HG03066 (cell line): ENCODE measurements at regions not wholly inside any gene's neighbourhood (a gene's known extent, or its start where the extent isn't known, plus 50 kb on each side); places are given as distances from the start of the nearest gene placed in this dataset.

Source experiments
- ATAC-seq: cut with Tn5 transposase; IDR thresholded peaks from one replicate; pipeline ENCODE4 v1.9.1; 2021; ENCODE audit warnings: low read depth; ENCODE audit not compliant: unreplicated experiment

DNA sequence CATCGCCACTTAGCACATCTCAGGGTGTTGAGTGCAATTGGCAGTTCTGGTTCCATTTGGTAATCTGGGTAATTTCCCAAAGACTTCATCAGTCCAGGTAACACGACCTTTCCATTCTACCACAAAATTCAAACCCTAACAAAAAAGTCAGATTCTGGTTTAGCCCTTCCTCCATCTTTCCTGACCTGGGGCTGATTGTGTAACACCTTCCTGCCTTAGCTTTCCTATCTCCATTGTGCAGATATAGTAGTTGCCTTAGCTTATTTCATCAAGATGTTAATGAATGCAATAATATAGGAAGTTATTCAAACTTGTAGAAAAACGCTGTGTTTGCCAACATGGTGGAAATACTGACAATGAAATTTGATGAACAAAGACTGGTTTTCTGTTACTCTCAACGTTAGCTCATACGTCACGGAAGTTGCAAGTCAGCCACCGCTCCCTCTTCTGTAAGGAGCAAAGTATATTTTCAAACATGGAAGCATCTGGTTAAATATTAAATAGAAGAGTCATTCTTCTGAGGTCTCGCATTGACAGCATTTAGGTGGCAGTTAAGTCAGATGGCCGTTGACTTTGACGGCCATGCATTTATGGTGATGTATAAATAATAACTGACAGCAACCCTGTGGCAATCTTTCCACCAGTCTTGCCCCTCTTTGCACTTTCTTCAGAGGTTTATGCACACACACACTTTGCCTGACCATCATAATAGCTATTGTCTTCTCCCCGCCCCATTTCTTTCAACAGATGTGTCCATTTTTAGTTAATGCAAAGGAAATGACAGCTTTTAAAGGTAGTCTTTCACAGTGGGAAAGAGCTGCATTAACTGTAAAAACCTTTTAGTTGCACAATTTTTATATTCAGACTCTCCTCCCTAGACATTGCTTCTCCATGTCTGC, 205.1 kb upstream of the BMPER start:
- ATAC-seq = no peak

GRCh38 chr7:33701189-33701740, 204.1 kb upstream of the BMPER start:
- no peak for ATAC-seq

GRCh38 chr7:33701927-33702326, 203.4 kb upstream of the BMPER start:
- no peak for ATAC-seq

- ATAC-seq = no peak
Measured at GRCh38 chr7:33702514-33703054, 202.8 kb upstream of the BMPER start.

DNA sequence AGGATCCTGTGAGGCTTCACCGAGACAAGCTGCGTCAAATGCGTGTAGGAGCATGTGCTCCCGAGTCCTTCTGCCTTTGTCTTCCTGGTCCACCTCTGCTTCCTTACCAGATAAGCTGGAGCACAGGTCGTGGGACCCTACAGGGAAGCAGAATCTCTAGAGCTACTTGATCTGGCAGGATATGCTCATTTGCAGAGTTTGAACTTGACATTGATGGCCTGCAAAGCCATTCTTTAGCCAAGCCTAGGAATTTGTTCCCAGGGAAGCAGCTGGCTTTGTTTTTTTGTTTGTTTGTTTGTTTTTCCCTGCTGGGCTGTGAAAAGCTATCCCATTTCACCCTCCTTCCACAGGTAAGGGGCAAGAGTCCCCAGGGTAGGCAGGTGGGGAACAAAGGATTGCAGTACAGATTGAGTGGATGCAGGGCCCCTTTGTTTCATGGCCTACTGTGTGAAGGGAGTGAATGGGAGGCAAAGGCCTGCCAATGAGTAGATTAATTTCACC, 200.0 kb upstream of the BMPER start:
- no peak for ATAC-seq

DNA sequence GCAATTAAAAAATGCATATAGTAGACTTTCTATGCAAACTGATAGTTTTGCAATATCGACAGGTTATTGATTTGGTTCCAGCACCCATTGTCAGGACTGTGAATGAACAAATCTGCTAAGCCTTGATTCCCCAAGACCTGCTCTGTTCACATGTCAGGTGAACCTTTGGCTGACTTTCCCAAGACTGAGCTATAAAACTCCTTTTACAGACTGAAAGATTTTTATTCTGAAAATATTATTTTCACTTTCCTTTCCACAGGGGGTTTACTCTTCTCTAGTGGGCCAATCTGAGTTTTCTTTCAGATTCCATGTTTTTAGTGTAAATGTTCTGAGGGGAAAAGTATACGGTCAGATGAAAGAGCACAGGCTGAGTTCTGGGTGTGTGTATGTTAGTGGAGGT, 199.2 kb upstream of the BMPER start:
- ATAC-seq = no peak

DNA sequence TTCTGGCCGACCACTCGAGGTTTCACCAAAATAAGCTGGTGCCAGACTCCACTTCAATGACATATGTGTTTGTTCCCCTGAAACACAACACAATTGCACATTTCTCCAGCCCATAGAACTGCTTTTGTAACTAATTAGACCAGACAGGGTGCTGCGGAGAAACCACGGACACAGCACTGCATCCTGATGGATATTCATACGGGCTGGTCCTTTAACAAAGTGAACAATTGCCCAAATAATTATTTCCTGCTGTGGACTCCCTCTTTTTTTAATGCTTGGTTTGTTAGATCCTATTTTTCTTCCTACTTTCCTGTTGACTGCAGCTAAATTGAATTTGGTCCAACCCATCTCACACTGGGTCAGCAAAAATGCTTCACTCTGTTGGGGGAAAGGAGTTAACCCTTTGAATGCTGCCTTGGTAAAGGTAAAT, 198.6 kb upstream of the BMPER start:
- ATAC-seq = no peak

DNA sequence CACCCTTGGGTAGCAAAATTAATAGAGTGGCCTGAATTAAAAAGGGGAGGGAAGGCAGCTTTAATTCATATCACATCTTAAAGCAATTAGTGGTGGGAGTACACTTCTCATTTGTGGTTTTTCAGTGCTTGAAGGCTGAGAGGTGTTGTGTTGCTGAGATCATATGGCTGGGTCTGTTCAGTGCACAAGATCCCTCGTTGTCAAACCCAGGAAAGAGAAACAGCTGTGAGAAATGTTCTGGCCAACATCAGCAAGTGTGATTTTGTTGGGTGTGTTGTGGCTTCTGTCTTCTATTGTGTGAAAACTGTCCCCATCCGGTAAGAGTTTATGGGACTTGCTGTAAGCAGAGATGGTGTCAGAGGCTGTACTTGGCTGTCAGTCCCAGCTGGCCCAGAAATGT, 197.9 kb upstream of the BMPER start:
- no peak for ATAC-seq

- ATAC-seq = no peak
Measured at GRCh38 chr7:33710608-33711007, 194.7 kb upstream of the BMPER start.

DNA sequence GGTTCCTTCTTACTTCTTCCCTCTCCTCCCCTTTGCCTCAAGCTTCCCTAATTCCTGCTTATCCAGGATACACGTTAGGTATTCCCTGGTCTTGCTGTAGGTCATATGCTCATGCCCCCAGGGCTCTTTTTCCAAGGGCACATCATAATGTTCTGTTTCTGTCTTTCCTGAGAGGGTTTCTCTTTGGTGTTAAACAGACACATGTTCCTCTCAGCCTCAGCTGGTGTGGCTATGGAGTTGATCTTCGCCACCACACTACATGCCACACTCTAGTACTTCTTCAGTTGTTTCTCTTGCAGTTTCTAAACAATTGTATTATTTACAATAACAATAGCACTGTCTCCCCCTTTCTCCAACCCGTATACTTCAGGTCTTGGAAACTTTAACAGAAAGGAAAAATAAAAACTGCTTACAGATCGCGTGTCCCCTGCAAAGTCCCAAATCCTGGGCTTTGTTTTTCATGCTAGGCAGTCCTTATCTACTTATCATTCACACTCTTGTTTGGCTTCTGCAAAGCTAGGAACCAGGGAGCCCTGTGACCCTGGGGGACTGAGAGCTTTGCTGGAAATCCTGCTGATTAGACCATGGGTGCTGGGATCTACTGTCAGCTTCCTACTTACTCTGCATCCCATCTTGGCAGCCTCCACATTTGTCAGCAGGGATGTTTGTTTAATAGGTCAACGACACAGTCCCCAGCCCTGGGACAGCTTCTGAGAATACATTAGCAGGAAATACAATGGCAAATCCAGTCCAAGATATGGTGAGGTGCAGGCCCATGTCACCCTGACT, 193.9 kb upstream of the BMPER start:
- no peak for ATAC-seq

- ATAC-seq = no peak
Measured at GRCh38 chr7:33712020-33712414, 193.3 kb upstream of the BMPER start.

DNA sequence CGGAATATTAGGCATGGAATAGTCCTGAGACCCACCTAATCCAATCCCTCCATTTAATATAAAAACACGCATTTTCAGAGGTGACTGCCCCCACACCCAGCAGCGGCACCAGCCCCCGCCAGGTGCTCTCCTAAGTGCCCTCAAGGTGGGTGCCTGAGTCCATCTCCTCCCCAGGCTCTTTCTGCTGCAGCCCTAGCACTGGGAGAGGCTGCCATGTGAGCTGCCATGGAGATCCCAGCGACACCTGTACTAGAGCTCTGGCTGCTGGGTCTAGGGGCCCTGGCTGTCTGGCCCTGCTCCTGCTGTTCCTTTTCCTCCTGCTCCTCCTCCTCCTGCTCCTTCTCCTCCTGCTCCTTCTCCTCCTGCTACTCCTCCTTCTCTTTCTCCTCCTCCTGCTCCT, 191.1 kb upstream of the BMPER start:
- ATAC-seq = no peak

DNA sequence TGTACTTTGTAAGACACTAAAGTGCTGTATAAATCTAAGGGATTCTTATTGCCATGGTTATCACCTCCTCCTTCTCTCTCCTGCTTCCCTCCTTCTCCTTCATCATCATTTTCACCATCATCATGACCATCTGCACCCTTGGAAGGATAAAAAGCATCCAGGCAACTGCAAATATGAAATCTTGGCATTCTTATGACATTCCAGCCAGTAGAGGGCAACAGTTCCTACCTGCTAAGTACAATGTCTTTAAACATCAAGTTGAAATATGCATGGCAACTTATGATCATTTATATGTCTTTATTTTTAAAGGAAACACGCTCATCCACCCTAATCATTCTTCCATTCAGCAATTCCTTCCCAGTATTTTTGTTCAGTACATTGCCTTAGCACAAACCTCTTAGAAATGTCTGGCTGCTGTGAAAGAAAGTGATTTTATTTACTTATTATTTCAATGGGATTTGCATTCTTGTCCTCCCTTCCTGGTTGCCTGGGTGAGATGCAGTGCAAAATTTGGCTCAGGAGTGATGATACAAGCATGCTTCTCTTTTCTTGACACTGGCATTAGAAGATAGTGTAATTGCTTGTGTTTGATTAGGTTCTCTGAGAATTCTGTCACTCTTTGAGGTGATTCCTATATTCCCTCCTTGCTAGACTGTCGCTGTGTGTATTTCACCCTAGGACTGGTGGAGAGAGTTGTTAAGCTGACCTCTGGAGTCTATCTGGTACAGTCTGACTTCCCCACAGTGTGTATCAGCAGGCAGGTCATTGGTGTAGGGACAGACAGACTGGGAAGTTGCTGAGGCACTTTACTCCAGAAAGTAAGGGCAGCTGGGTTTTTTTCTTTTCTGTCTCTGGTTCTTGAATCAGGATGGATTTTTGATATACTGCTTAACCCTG, 188.5 kb upstream of the BMPER start:
- no peak for ATAC-seq

- no peak for ATAC-seq
Measured at GRCh38 chr7:33719059-33719581, 186.2 kb upstream of the BMPER start.

DNA sequence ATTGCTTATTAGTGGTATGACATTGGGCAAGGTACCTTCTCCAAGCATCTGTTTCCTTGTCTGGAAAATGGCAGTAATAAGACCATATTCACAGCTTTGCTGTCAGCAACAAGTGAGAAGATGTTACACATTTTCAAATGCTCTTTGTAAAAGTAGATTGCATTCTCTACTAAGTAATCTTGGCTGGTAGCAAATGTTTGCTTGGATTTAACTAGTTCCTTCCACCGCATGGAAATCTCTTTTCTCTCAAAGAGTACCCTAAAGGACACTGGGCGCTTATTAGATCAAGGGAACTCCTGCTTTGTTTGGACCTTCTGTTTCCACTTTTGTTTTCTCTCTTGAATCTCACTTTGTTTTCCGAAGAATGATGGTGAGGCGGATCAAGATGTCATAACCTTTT, 185.2 kb upstream of the BMPER start:
- no peak for ATAC-seq

GRCh38 chr7:33720870-33721269, 184.5 kb upstream of the BMPER start:
- no peak for ATAC-seq

- ATAC-seq = no peak
Measured at GRCh38 chr7:33721895-33722294, 183.4 kb upstream of the BMPER start.

DNA sequence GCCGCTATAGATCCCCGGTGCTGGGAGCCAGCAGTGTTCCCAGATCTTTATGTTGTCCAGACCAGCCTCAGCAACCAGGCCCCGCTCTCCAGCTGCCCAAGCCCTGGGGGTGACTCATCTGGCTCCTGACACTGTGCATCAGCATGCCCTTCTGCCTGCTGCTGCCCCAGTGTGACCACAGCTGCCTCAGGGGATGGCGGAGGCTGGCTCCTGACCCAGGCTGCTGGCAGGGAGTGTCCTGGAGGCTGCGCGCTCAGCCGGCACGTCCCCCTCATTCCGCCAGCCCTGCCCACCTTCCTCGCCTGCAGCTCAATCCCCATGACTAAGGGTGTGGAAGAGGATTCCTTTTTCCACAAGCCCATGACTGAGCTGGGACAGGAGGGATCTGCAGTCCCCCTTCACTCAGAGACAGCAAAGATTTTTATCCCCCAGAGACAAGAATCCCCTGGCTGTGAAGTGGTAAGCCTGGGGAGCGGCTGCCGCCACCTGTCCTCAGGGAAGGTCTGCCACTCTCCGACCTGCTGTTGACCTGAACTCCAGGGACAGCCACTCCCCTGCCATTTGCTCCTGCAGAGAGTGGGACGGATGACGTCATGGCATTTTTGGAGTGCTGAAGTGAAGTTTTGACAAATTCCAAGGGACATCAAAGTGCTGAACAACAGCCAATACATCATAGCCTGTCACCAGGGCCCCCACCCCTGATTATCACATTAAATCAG, 182.8 kb upstream of the BMPER start:
- no peak for ATAC-seq

DNA sequence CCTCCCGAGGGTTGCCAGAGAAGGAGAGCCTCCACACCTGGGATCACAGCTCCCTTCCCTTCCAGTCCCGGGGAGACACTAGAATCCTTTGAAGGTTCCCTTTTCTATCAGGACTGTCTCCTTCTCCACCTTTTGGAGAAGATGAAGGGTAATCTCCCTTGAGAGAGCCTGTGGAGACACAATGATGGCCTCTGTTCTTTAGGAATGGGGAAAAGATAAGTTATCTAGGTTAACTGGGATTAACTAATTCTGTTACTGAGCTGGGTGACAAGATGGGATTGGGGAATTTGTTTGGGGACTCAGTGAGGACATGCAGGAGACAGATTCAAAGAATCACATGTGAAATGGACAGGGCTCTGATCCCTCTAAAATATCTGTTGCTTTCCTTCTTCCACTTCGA, 181.1 kb upstream of the BMPER start:
- ATAC-seq = no peak
